ENCODE measurements at regions not wholly inside any gene's neighbourhood (a gene's known extent, or its start where the extent isn't known, plus 50 kb on each side); places are given as distances from the start of the nearest gene placed in this dataset.

DNA sequence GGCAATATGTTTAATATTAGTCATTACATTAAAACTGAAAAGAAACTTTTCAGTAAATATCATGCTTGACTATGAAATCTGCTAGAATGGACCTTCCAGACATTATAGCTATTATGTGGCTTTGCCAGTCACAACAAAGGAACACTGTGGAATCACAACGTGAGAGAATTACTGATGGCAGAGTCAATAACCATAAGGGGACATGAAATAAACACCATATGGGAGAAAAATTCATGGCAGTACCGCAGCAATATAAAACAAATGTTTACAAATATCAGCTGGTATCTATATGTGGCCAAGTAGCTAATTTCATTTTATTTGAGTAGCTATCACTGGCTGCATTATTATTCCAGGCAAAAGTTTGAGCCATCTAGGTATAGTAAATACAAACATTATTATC lies 1818.6 kb downstream of the PCDH9 start:
- Histone ChIP-seq H3K9me2 (ENCODE audit: insufficient read depth) (no peaks in the 10 kb centered on the region), H3K9me3 (ENCODE audit: control insufficient read depth in 1 of 2, insufficient read depth in 1 of 2, low read depth in 1 of 2, low read length in 2 of 2) (no peaks in the 10 kb centered on the region), H4K20me1 (ENCODE audit: insufficient read depth) (no peaks in the 10 kb centered on the region), H3K4me2 (ENCODE audit: low read length) (no peak overlapping the region), H3K4me3 (replicated peaks in 1 of 2; ENCODE audit: low read depth in 1 of 2, low read length in 2 of 2) (no peak overlapping the region), H3K36me3 (ENCODE audit: control insufficient read depth in 1 of 2, insufficient read depth in 2 of 2, low read length in 2 of 2) (no peaks in the 10 kb centered on the region), H2AFZ (ENCODE audit: low read depth, low read length, poor library complexity, severe bottlenecking) (no peak overlapping the region), H3K9ac (ENCODE audit: low read length) (no peak overlapping the region), H3K4me1 (ENCODE audit: control insufficient read depth in 1 of 2, insufficient read depth in 2 of 2, low read length in 2 of 2) (no peaks in the 10 kb centered on the region), H3K79me2 (ENCODE audit: insufficient read depth, low read length) (no peaks in the 10 kb centered on the region), H3K27me3 (ENCODE audit: insufficient read depth, low read length) (no peaks in the 10 kb centered on the region), H3K27ac (ENCODE audit: low read depth, low read length) (no peak overlapping the region)
- CTCF ChIA-PET: no interaction called here
- no TSS peak for BruUV-seq (replicated peaks)
- DNase-seq (ENCODE audit: low read depth, low spot score) (no peak), ATAC-seq (no peak)
- TF ChIP-seq EGR1 (IDR thresholded peaks at IDR 0.05; ENCODE audit: low read depth): no peak
- TF ChIP-seq, protein P1, sequence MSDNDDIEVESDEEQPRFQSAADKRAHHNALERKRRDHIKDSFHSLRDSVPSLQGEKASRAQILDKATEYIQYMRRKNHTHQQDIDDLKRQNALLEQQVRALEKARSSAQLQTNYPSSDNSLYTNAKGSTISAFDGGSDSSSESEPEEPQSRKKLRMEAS (IDR thresholded peaks at IDR 0.05): no peak
- no peak for TF ChIP-seq EZH2phosphoT487 (IDR thresholded peaks at IDR 0.05; ENCODE audit: borderline replicate concordance)
- no peak for TF ChIP-seq RAD21 (IDR thresholded peaks at IDR 0.05; ENCODE audit: low read depth)
- no peak for TF ChIP-seq JUND (IDR thresholded peaks at IDR 0.05)
- no peak for TF ChIP-seq YY1 (IDR thresholded peaks at IDR 0.05; ENCODE audit: extremely low read depth, insufficient replicate concordance, low read depth, low read length)
- no peak for TF ChIP-seq SRF (IDR thresholded peaks at IDR 0.05; ENCODE audit: low read depth)
- TF ChIP-seq, protein P2, sequence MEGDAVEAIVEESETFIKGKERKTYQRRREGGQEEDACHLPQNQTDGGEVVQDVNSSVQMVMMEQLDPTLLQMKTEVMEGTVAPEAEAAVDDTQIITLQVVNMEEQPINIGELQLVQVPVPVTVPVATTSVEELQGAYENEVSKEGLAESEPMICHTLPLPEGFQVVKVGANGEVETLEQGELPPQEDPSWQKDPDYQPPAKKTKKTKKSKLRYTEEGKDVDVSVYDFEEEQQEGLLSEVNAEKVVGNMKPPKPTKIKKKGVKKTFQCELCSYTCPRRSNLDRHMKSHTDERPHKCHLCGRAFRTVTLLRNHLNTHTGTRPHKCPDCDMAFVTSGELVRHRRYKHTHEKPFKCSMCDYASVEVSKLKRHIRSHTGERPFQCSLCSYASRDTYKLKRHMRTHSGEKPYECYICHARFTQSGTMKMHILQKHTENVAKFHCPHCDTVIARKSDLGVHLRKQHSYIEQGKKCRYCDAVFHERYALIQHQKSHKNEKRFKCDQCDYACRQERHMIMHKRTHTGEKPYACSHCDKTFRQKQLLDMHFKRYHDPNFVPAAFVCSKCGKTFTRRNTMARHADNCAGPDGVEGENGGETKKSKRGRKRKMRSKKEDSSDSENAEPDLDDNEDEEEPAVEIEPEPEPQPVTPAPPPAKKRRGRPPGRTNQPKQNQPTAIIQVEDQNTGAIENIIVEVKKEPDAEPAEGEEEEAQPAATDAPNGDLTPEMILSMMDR (IDR thresholded peaks at IDR 0.05 in 2 of 3, conservative IDR thresholded peaks at IDR 0.05 in 1 of 3; ENCODE audit: borderline replicate concordance in 1 of 3, insufficient read depth in 1 of 3, low read depth in 2 of 3, low read length in 2 of 3): no peak
- TF ChIP-seq, protein P3, sequence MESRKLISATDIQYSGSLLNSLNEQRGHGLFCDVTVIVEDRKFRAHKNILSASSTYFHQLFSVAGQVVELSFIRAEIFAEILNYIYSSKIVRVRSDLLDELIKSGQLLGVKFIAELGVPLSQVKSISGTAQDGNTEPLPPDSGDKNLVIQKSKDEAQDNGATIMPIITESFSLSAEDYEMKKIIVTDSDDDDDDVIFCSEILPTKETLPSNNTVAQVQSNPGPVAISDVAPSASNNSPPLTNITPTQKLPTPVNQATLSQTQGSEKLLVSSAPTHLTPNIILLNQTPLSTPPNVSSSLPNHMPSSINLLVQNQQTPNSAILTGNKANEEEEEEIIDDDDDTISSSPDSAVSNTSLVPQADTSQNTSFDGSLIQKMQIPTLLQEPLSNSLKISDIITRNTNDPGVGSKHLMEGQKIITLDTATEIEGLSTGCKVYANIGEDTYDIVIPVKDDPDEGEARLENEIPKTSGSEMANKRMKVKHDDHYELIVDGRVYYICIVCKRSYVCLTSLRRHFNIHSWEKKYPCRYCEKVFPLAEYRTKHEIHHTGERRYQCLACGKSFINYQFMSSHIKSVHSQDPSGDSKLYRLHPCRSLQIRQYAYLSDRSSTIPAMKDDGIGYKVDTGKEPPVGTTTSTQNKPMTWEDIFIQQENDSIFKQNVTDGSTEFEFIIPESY (IDR thresholded peaks at IDR 0.05; ENCODE audit: extremely low read depth, insufficient replicate concordance, low read length): no peak
- TF ChIP-seq CEBPB (IDR thresholded peaks at IDR 0.05; ENCODE audit: low read depth): no peak
- no peak for TF ChIP-seq SIN3A (IDR thresholded peaks at IDR 0.05; ENCODE audit: low read depth)
- TF ChIP-seq ZFX (IDR thresholded peaks at IDR 0.05): no peak
- TF ChIP-seq, protein P4, sequence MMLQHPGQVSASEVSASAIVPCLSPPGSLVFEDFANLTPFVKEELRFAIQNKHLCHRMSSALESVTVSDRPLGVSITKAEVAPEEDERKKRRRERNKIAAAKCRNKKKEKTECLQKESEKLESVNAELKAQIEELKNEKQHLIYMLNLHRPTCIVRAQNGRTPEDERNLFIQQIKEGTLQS (IDR thresholded peaks at IDR 0.05): no peak
- no peak for TF ChIP-seq POLR2AphosphoS5 (IDR thresholded peaks at IDR 0.05; ENCODE audit: low read depth, low read length)
- RAD21 ChIA-PET (ENCODE audit: low non-redundant PET in 1 of 2, low total read pairs in 2 of 2, uncharacterized antibody in 2 of 2, unreplicated experiment in 2 of 2): no interaction called here
- intact Hi-C loops (cut with micrococcal nuclease): no loop called here
- POLR2A ChIA-PET: no interaction called here

Measured in HCT116 (cell line).